Spleen (tissue), 11 donors: ENCODE measurements at regions not wholly inside any gene's neighbourhood (a gene's known extent, or its start where the extent isn't known, plus 50 kb on each side); places are given as distances from the start of the nearest gene placed in this dataset.
A peak's percentile ranks its signal among the peaks of the same experiment; 100 is the strongest.

Experiments
- DNase-seq: peaks from one replicate; pipeline ENCODE4 v3.0.0-alpha.2; 2020
- H3K27ac ChIP-seq, 8 donors: fragments of 200-600 bp; sonication (generic) in 7 of 8; 1 replicate in 4 of 8; 2 replicates in 4 of 8; pipeline versions ENCODE4 v1.5.0 to v1.8.0; 2016 to 2021; ENCODE audit warnings: inconsistent platforms in 4 of 8, mild to moderate bottlenecking in 4 of 8, moderate library complexity in 1 of 8
- H3K27me3 ChIP-seq, 7 donors: fragments of 200-600 bp; sonication (generic) in 6 of 7; replicated peaks in 1 of 7; 1 replicate in 4 of 7; 2 replicates in 3 of 7; pipeline versions ENCODE4 v1.5.0 to v1.8.0; 2016 to 2021; ENCODE audit warnings: inconsistent platforms in 3 of 7, mild to moderate bottlenecking in 1 of 7
- H3K36me3 ChIP-seq, 6 donors: fragments of 200-600 bp; sonication (generic) in 5 of 6; 1 replicate in 4 of 6; 2 replicates in 2 of 6; pipeline versions ENCODE4 v1.5.0 to v1.8.0; 2016 to 2021; ENCODE audit warnings: inconsistent platforms in 2 of 6
- H3K4me1 ChIP-seq, 6 donors: fragments of 200-600 bp; sonication (generic) in 5 of 6; 1 replicate in 3 of 6; 2 replicates in 3 of 6; pipeline versions ENCODE4 v1.5.0 to v1.8.0; 2016 to 2021; ENCODE audit warnings: inconsistent platforms in 3 of 6
- H3K4me3 ChIP-seq, 8 donors: fragments of 200-600 bp; sonication (generic) in 7 of 8; 1 replicate in 4 of 8; 2 replicates in 4 of 8; pipeline versions ENCODE4 v1.5.0 to v1.8.0; 2016 to 2021; ENCODE audit warnings: inconsistent platforms in 4 of 8, mild to moderate bottlenecking in 4 of 8, moderate library complexity in 2 of 8
- H3K9me3 ChIP-seq, 8 donors: fragments of 200-600 bp; sonication (generic) in 7 of 8; 1 replicate in 4 of 8; 2 replicates in 4 of 8; pipeline versions ENCODE4 v1.5.0 to v1.8.0; 2016 to 2021; ENCODE audit warnings: inconsistent platforms in 4 of 8
- CTCF ChIP-seq, 11 experiments: fragments of 200-600 bp in 7 of 11; fragments of 450-650 bp in 4 of 11; sonication (generic) in 4 of 11; IDR thresholded peaks in 8 of 11; conservative IDR thresholded peaks in 3 of 11; 1 replicate in 7 of 11; 2 replicates in 4 of 11; pipeline versions ENCODE4 v1.4.0 to v1.8.0; 2016 to 2021; ENCODE audit warnings: antibody characterized with exemption in 11 of 11, inconsistent platforms in 4 of 11, mild to moderate bottlenecking in 1 of 11
- POLR2A ChIP-seq, 3 donors: fragments of 450-650 bp; IDR thresholded peaks; one replicate each; pipeline ENCODE4 v1.5.1; 2017; ENCODE audit warnings: antibody characterized with exemption in 3 of 3, mild to moderate bottlenecking in 1 of 3
- POLR2AphosphoS5 ChIP-seq, 3 donors: sonication (generic); formaldehyde crosslinking; IDR thresholded peaks; one replicate each; pipeline ENCODE4 v1.5.1; 2017; ENCODE audit warnings: antibody characterized with exemption in 3 of 3
- WGBS, 5 donors: extraction: QIAGEN DNeasy Blood & Tissue Kit in 3 of 5; methylation state at CpG; one replicate each; pipeline versions ENCODE4 v1.1.5 to v1.1.7; 2013 to 2018; 5-methylcytosine and 5-hydroxymethylcytosine counted together
- intact Hi-C: fragments of 100-400 bp; cut with DNase I; formaldehyde crosslinking; loops from one replicate; pipeline ENCODE4 v1.15.0; 2023; ENCODE audit warnings: low total_unique reads
- donor health status: healthy with polysubstance abuse.
- donor health status: DM: no; HTN: no; CAD: no; lungs with moderate emphysema.
- donor health status: DM: no; HTN: no; CAD: no.
- donor health status: Bipolar disorder and iron deficiency.
- donor health status: healthy.
- donor health status: DM: no; HTN: no; CAD: no.
- donor health status: DM: yes; HTN: yes; CAD: no.

DNA sequence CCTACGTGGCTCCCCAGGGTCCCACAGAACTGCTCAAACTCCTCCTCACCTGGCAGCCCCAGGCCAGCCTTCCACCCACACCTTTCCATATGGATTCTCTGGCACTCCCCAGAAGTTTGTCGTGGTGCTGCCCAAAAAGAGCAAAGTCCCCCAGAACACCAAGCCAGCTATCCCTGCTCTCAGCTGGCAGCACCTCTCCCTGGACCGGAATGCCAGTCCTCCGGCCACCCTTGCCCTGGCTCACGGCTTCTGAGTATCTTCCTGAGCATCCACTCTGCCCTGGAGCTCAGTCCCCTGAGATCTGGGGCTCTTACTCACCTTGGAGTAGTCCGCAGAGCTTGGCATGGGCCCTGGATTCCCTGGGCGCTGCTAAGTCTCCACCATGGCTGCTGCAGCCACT, 166.5 kb upstream of the ZNF507 start:
- intact Hi-C loops, result no loop called here
- DNase-seq, result no peak
- no peaks in the 10 kb centered on the region for H3K36me3 ChIP-seq
- H3K9me3 ChIP-seq, result no peaks in the 10 kb centered on the region
- no peak for TF ChIP-seq POLR2A (IDR thresholded peaks at IDR 0.05)
- TF ChIP-seq CTCF (IDR thresholded peaks at IDR 0.05 in 8 of 11, conservative IDR thresholded peaks at IDR 0.05 in 3 of 11), result no peak
- TF ChIP-seq POLR2AphosphoS5 (IDR thresholded peaks at IDR 0.05), result no peak
- no peak overlapping the region for H3K4me3 ChIP-seq
- H3K4me1 ChIP-seq, result no peaks in the 10 kb centered on the region
- H3K27me3 ChIP-seq, result no peaks in the 10 kb centered on the region
- no peak overlapping the region for H3K27ac ChIP-seq
- WGBS, 5 donors, result 50 to 84% (median 74%) methylated on average over 4 to 7 of the region's 7 CpGs

DNA sequence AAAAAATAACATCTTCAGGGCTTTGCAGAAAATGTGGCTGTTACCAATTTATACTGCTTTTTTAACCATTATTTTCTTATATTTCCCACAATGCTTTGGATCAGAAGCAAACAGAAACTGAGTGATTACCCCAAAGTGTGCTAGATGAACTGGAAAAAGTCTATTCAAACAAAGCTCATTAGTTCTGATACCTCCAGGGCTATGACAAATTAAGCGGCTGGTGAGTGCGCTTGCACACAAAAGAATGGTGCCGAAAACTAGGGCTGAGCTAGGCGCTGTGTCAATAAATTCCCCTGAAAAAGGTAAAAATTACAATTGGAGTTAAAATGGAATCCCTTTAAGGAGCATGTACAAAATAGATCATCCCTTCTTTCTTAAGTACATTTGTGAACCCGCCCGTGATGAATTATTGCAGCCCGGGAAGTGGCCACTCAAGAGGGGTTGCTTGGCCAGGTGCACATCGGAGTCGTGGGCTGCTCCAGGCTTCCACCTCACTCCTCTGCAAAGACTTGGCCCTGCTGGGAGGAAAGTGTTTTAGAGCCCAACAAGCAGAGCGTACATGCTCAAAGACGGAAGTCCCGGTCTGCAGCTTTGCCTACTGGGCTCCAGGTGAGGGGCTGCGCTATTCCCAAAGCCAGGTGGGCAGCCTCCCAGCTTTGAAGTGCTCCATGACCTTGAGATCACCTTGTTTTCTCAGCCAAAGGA, 164.0 kb upstream of the ZNF507 start:
- no peak overlapping the region for H3K4me3 ChIP-seq
- WGBS, 5 donors, result 77 to 81% (median 78%) methylated on average over 13 of the region's 13 CpGs
- peak; percentile 40 for DNase-seq
- no peak overlapping the region for H3K27ac ChIP-seq
- no peaks in the 10 kb centered on the region for H3K36me3 ChIP-seq
- H3K27me3 ChIP-seq, result no peaks in the 10 kb centered on the region
- intact Hi-C loops, result no loop called here
- TF ChIP-seq POLR2A (IDR thresholded peaks at IDR 0.05) (no peak), CTCF (IDR thresholded peaks at IDR 0.05 in 8 of 11, conservative IDR thresholded peaks at IDR 0.05 in 3 of 11) (no peak), POLR2AphosphoS5 (IDR thresholded peaks at IDR 0.05) (no peak)
- H3K4me1 ChIP-seq, result no peaks in the 10 kb centered on the region
- peaks cover 0 to 20% (median 1%) of the 10 kb centered on the region in 8 donors for H3K9me3 ChIP-seq

DNA sequence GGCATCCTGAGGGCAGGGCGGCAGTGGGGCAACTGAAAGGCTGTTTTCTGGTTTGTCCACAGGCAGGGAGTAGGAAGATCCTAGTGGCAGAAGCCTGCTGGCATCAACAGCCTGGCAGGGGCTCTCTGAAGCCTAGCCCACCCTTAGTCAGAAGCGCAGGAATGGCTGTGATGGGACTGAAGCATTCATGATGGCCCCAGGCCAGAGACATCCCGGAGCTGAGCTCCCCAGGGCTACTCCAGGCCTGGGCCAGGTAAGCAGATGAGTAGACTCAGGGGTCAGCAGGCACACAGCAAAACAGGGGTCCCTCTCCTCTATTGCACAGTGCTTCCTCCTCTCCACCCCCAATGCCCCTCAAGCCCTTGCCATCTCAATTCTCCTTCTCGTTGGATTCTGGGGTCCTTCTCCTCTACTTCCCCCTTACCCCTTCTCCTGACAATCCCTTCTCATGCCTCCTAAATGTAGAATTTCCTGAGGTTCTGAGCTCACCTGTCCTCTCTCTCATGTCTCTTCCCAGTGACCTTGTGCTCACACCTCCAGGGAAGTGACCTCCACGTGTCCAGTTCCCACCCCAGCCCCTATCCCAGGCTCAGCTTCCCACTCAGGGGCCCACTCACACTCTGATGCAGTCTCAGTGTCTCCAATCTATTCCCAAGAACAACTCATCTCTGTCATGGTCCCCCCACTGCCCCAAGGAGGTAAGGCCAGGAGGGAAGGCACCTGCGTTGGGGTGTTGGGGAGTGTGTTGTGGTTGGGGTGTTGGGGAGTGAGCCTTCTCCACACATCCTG, 158.7 kb upstream of the ZNF507 start:
- H3K4me1 ChIP-seq, result no peaks in the 10 kb centered on the region

More for the DNA sequence above, 158.7 kb upstream of the ZNF507 start:
- intact Hi-C loops, result no loop called here
- 77 to 86% (median 82%) methylated on average over 5 to 6 of the region's 6 CpGs for WGBS, 5 donors
- Histone ChIP-seq H3K27me3 (peaks cover 0 to 5% (median 0%) of the 10 kb centered on the region in 7 donors), H3K36me3 (no peaks in the 10 kb centered on the region), H3K4me3 (no peak overlapping the region), H3K27ac (no peak overlapping the region), H3K9me3 (peaks cover 0 to 20% (median 1%) of the 10 kb centered on the region in 8 donors)
- DNase-seq, result peak; percentile 47
- TF ChIP-seq POLR2A (IDR thresholded peaks at IDR 0.05) (no peak), CTCF (IDR thresholded peaks at IDR 0.05 in 8 of 11, conservative IDR thresholded peaks at IDR 0.05 in 3 of 11) (no peak), POLR2AphosphoS5 (IDR thresholded peaks at IDR 0.05) (no peak)
